H9 (cell line): ENCODE measurements at regions not wholly inside any gene's neighbourhood (a gene's known extent, or its start where the extent isn't known, plus 50 kb on each side); places are given as distances from the start of the nearest gene placed in this dataset.

Experiments used
- DNase-seq: peaks from one replicate; pipeline ENCODE4 v3.0.0-alpha.2; 2017
- H2AFZ ChIP-seq: one replicate; pipeline ENCODE4 v1.6.1; 2013; ENCODE audit warnings: mild to moderate bottlenecking, low read length, control low read depth, moderate library complexity
- H2AK5ac ChIP-seq: 2 replicates; pipeline ENCODE4 v1.6.1; 2013; ENCODE audit warnings: low read length, control low read depth, mixed read lengths; ENCODE audit not compliant: insufficient read length
- H2BK120ac ChIP-seq: one replicate; pipeline ENCODE4 v1.6.1; 2013; ENCODE audit warnings: low read depth, mild to moderate bottlenecking, low read length, control low read depth, inconsistent platforms; ENCODE audit not compliant: poor library complexity, severe bottlenecking
- H2BK12ac ChIP-seq: 2 replicates; pipeline ENCODE4 v1.6.1; 2013; ENCODE audit warnings: low read length, control low read depth, mixed read lengths, low read depth; ENCODE audit not compliant: insufficient read length
- H2BK15ac ChIP-seq: 2 replicates; pipeline ENCODE4 v1.6.1; 2013; ENCODE audit warnings: low read depth, low read length, control low read depth
- H2BK20ac ChIP-seq: one replicate; pipeline ENCODE4 v1.6.1; 2013; ENCODE audit warnings: low read depth, mild to moderate bottlenecking, low read length, control low read depth, inconsistent platforms; ENCODE audit not compliant: poor library complexity, severe bottlenecking
- H2BK5ac ChIP-seq: 2 replicates; pipeline ENCODE4 v1.6.1; 2013; ENCODE audit warnings: low read length, control low read depth, mixed read lengths; ENCODE audit not compliant: insufficient read length
- H3K14ac ChIP-seq: 2 replicates; pipeline ENCODE4 v1.6.1; 2013; ENCODE audit warnings: low read length, control low read depth; ENCODE audit not compliant: insufficient read depth
- H3K18ac ChIP-seq: 2 replicates; pipeline ENCODE4 v1.6.1; 2013; ENCODE audit warnings: low read depth, mild to moderate bottlenecking, mixed read lengths, low read length, control low read depth; ENCODE audit not compliant: insufficient read length
- H3K23ac ChIP-seq: 2 replicates; pipeline ENCODE4 v1.6.1; 2013; ENCODE audit warnings: low read length, control low read depth, mixed read lengths, low read depth; ENCODE audit not compliant: insufficient read length
- H3K23me2 ChIP-seq: 2 replicates; pipeline ENCODE4 v1.6.1; 2013; ENCODE audit warnings: low read depth, mild to moderate bottlenecking, mixed read lengths, low read length, control low read depth; ENCODE audit not compliant: insufficient read length, poor library complexity, severe bottlenecking
- H3K27ac ChIP-seq: 2 replicates; pipeline ENCODE4 v1.5.1; 2013; ENCODE audit warnings: low read length, control low read depth, mixed read lengths, low read depth; ENCODE audit not compliant: insufficient read length
- H3K27me3 ChIP-seq: 2 replicates; pipeline ENCODE4 v1.6.1; 2013; ENCODE audit warnings: low read length, control low read depth, inconsistent platforms; ENCODE audit not compliant: insufficient read depth
- H3K4ac ChIP-seq: 2 replicates; pipeline ENCODE4 v1.6.1; 2013; ENCODE audit warnings: low read depth, mild to moderate bottlenecking, control low read depth, inconsistent platforms, low read length, moderate library complexity
- H3K4me1 ChIP-seq: 2 replicates; pipeline ENCODE4 v1.6.1; 2013; ENCODE audit warnings: low read length, control low read depth, inconsistent platforms; ENCODE audit not compliant: insufficient read depth
- H3K4me2 ChIP-seq: 2 replicates; pipeline ENCODE4 v1.6.1; 2013; ENCODE audit warnings: low read length, control low read depth, mixed read lengths; ENCODE audit not compliant: insufficient read length, insufficient read depth
- H3K56ac ChIP-seq: 2 replicates; pipeline ENCODE4 v1.6.1; 2013; ENCODE audit warnings: low read depth, mild to moderate bottlenecking, mixed read lengths, low read length, control low read depth; ENCODE audit not compliant: insufficient read length
- H3K79me1 ChIP-seq: 2 replicates; pipeline ENCODE4 v1.6.1; 2013; ENCODE audit warnings: low read depth, mild to moderate bottlenecking, moderate library complexity, low read length, control low read depth, inconsistent platforms; ENCODE audit not compliant: insufficient read depth, poor library complexity, severe bottlenecking
- H3K79me2 ChIP-seq: 2 replicates; pipeline ENCODE4 v1.6.1; 2013; ENCODE audit warnings: low read length, control low read depth, inconsistent platforms; ENCODE audit not compliant: insufficient read depth
- H3K9ac ChIP-seq: 2 replicates; pipeline ENCODE4 v1.6.1; 2013; ENCODE audit warnings: low read length, control low read depth, mixed read lengths; ENCODE audit not compliant: insufficient read length; ENCODE audit errors: extremely low read depth
- H3K9me3 ChIP-seq: one replicate; pipeline ENCODE4 v1.6.1; 2013; ENCODE audit warnings: low read depth, low read length, inconsistent platforms; ENCODE audit not compliant: control insufficient read depth
- H3T11ph ChIP-seq: one replicate; pipeline ENCODE4 v1.6.1; 2013; ENCODE audit warnings: mild to moderate bottlenecking, low read length, control low read depth, inconsistent platforms
- H4K20me1 ChIP-seq: one replicate; pipeline ENCODE4 v1.6.1; 2013; ENCODE audit not compliant: control insufficient read depth, insufficient read length, insufficient read depth
- H4K5ac ChIP-seq: 2 replicates; pipeline ENCODE4 v1.6.1; 2013; ENCODE audit warnings: low read depth, mild to moderate bottlenecking, mixed read lengths, low read length, control low read depth; ENCODE audit not compliant: insufficient read length
- H4K8ac ChIP-seq: replicated peaks from 2 replicates; pipeline ENCODE4 v1.6.1; 2013; ENCODE audit warnings: low read length, control low read depth, mixed read lengths, low read depth; ENCODE audit not compliant: insufficient read length
- H4K91ac ChIP-seq: 2 replicates; pipeline ENCODE4 v1.6.1; 2013; ENCODE audit warnings: low read depth, mild to moderate bottlenecking, moderate library complexity, mixed read lengths, low read length, control low read depth; ENCODE audit not compliant: insufficient read length
- H3K27ac Mint-ChIP-seq, 3 experiments: 2 replicates in 2 of 3; 3 replicates in 1 of 3; pipeline ENCODE4 v1.8.0; 2020 to 2021; ENCODE audit warnings: mixed read lengths in 3 of 3, mild to moderate bottlenecking in 1 of 3, moderate library complexity in 1 of 3
- H3K27me3 Mint-ChIP-seq: 2 replicates; pipeline ENCODE4 v1.8.0; 2021; ENCODE audit warnings: low read depth, mild to moderate bottlenecking, moderate library complexity, mixed read lengths
- H3K36me3 Mint-ChIP-seq, 3 experiments: 2 replicates in 2 of 3; 3 replicates in 1 of 3; pipeline ENCODE4 v1.8.0; 2020 to 2021; ENCODE audit warnings: low read depth in 3 of 3, mixed read lengths in 3 of 3; ENCODE audit not compliant: insufficient read depth in 1 of 3
- H3K4me1 Mint-ChIP-seq, 2 experiments: 2 replicates each; pipeline ENCODE4 v1.8.0; 2020; ENCODE audit warnings: mixed read lengths in 2 of 2
- H3K4me3 Mint-ChIP-seq, 2 experiments: 2 replicates in 1 of 2; 3 replicates in 1 of 2; pipeline ENCODE4 v1.8.0; 2020 to 2021; ENCODE audit warnings: mild to moderate bottlenecking in 2 of 2, mixed read lengths in 2 of 2, moderate library complexity in 1 of 2
- H3K9me3 Mint-ChIP-seq, 2 experiments: 2 replicates in 1 of 2; 3 replicates in 1 of 2; pipeline ENCODE4 v1.8.0; 2020; ENCODE audit warnings: mild to moderate bottlenecking in 2 of 2, mixed read lengths in 2 of 2, moderate library complexity in 1 of 2
- WGBS: extraction: QIAGEN DNeasy Blood & Tissue Kit; methylation state at CpG from one replicate; pipeline ENCODE4 v1.1.7; 2013; ENCODE audit warnings: missing lambda C conversion rate, low lambda C conversion rate, mixed read lengths; ENCODE audit not compliant: insufficient read length; ENCODE audit errors: extremely low coverage; 5-methylcytosine and 5-hydroxymethylcytosine counted together
- TF ChIP-seq, protein P1 (sequence below): fragments of 200-600 bp; sonication (generic); conservative IDR thresholded peaks from 3 replicates; pipeline ENCODE4 v1.8.0; 2021; ENCODE audit warnings: antibody characterized with exemption, mild to moderate bottlenecking

DNA sequence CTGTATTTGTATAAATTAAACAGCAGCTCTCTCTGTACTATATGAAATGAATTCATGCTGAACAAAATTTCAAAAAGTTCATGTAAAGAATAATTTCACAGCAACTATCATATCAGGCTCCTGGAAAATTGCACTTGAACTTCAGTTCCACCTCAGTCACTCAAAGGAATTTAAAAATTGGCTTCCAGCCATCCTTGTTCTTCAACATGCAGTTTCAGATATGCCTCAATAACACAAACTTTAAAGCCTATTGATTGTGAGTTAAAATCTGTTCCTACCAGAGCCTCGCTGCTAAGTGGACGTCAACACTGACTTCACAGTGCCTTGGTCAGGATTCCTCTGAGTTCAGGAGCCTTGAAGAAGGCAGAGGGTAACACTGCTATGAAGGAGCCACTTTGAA is 418.7 kb upstream of the WWC1 start:
- H2BK20ac ChIP-seq = no peak overlapping the region
- peaks cover 0 to 3% (median 0%) of the 10 kb centered on the region in 3 experiments; a peak in 1 of 7 replicates for H3K36me3 Mint-ChIP-seq
- no CpG with 5 or more reads among the region's 2 CpGs for WGBS
- H3K4me1 Mint-ChIP-seq = no peaks in the 10 kb centered on the region
- H3K79me1 ChIP-seq = no peaks in the 10 kb centered on the region
- H3K9ac ChIP-seq = no peak overlapping the region
- H2AFZ ChIP-seq = no peak overlapping the region
- no peak overlapping the region for H2AK5ac ChIP-seq
- no peaks in the 10 kb centered on the region for H3K27me3 ChIP-seq
- H2BK12ac ChIP-seq = no peak overlapping the region
- H4K91ac ChIP-seq = no peak overlapping the region
- no peaks in the 10 kb centered on the region for H4K20me1 ChIP-seq
- no peak overlapping the region for H3K4ac ChIP-seq
- H3K23ac ChIP-seq = no peak overlapping the region
- H2BK5ac ChIP-seq = no peak overlapping the region
- H2BK120ac ChIP-seq = no peak overlapping the region
- no peak overlapping the region for H3K27ac ChIP-seq
- no peak overlapping the region for H3T11ph ChIP-seq
- no peak for DNase-seq
- H3K4me3 Mint-ChIP-seq = no peak overlapping the region
- no peaks in the 10 kb centered on the region for H3K79me2 ChIP-seq
- no peak overlapping the region for H3K4me2 ChIP-seq
- H3K18ac ChIP-seq = no peak overlapping the region
- no peaks in the 10 kb centered on the region for H3K23me2 ChIP-seq
- H3K14ac ChIP-seq = no peak overlapping the region
- H4K5ac ChIP-seq = no peak overlapping the region
- no peak overlapping the region for H2BK15ac ChIP-seq
- no peak overlapping the region for H4K8ac ChIP-seq
- H3K27me3 Mint-ChIP-seq = no peaks in the 10 kb centered on the region
- H3K27ac Mint-ChIP-seq = no peak overlapping the region
- TF ChIP-seq, protein P1, sequence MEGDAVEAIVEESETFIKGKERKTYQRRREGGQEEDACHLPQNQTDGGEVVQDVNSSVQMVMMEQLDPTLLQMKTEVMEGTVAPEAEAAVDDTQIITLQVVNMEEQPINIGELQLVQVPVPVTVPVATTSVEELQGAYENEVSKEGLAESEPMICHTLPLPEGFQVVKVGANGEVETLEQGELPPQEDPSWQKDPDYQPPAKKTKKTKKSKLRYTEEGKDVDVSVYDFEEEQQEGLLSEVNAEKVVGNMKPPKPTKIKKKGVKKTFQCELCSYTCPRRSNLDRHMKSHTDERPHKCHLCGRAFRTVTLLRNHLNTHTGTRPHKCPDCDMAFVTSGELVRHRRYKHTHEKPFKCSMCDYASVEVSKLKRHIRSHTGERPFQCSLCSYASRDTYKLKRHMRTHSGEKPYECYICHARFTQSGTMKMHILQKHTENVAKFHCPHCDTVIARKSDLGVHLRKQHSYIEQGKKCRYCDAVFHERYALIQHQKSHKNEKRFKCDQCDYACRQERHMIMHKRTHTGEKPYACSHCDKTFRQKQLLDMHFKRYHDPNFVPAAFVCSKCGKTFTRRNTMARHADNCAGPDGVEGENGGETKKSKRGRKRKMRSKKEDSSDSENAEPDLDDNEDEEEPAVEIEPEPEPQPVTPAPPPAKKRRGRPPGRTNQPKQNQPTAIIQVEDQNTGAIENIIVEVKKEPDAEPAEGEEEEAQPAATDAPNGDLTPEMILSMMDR = no peak
- no peaks in the 10 kb centered on the region for H3K9me3 ChIP-seq
- H3K9me3 Mint-ChIP-seq = peaks cover 0 to 1% of the 10 kb centered on the region in 2 experiments; a peak in 3 of 5 replicates
- H3K4me1 ChIP-seq = no peaks in the 10 kb centered on the region
- no peak overlapping the region for H3K56ac ChIP-seq
